ENCODE measurements at regions not wholly inside any gene's neighbourhood (a gene's known extent, or its start where the extent isn't known, plus 50 kb on each side); places are given as distances from the start of the nearest gene placed in this dataset.

- H3K9ac ChIP-seq (ENCODE audit: insufficient read depth, low read length) = no peak overlapping the region
- peak in 1 of 2 donors; percentile 64 for DNase-seq (ENCODE audit: low read depth in 2 of 2)
Measured at GRCh38 chr13:69389899-69390298, 717.7 kb upstream of the ATXN8OS start.

DNA sequence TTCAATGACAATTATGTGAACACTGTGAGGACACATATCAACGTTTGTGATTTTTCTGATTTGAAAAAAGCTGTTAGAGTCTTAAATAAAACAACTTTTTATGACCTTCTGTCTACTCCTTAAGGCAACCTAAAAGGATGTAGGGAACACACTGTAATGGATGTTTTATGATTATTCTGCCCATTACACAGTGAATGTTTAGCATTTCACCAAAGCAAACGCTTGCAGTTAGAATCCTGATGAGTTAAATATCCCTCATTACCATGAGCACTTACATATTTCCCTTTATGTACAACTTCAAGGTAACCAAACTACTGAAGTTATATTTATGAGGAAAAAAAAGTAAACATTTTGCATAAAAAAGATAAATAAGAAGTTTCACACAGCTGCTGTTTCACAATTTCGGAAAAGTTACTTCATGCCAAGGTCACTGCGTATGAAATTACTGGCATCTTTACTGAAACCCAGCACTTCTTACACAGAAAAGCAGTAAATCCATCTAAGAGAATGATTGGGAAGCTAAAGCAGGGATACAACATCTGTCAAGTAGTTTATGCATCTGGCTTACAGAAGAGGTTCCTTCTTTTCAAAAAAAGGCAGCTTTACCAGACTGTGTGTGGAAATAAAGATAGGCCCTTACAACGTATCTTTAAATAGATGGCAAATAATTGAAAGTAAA lies 733.7 kb upstream of the ATXN8OS start:
- Histone ChIP-seq H3K79me2 (ENCODE audit: control insufficient read depth, insufficient read depth, low read length) (no peaks in the 10 kb centered on the region), H3K27ac (ENCODE audit: insufficient read depth, low read length) (no peak overlapping the region), H2AFZ (ENCODE audit: low read length) (no peak overlapping the region), H3K9ac (ENCODE audit: insufficient read depth, low read length) (no peak overlapping the region), H3K27me3 (ENCODE audit: control insufficient read depth, insufficient read depth, low read length) (no peaks in the 10 kb centered on the region), H3K4me1 (ENCODE audit: control insufficient read depth, extremely low read depth, insufficient read depth, low read length) (no peaks in the 10 kb centered on the region), H3K4me3 (replicated peaks in 1 of 4; ENCODE audit: control extremely low read depth in 1 of 4, insufficient read depth in 1 of 4, low read depth in 3 of 4, low read length in 4 of 4) (no peak overlapping the region), H3K4me2 (ENCODE audit: extremely low read depth, insufficient read depth, low read length) (no peak overlapping the region), H3K36me3 (ENCODE audit: control insufficient read depth, insufficient read depth, low read length) (no peaks in the 10 kb centered on the region), H4K20me1 (ENCODE audit: control insufficient read depth, extremely low read depth, insufficient read depth, low read length) (no peaks in the 10 kb centered on the region), H3K9me3 (ENCODE audit: control insufficient read depth, insufficient read depth, low read depth, low read length) (no peaks in the 10 kb centered on the region)
- no peak for TF ChIP-seq EZH2 (IDR thresholded peaks at IDR 0.05; ENCODE audit: low read length, missing control alignments)
- TF ChIP-seq, protein P1, sequence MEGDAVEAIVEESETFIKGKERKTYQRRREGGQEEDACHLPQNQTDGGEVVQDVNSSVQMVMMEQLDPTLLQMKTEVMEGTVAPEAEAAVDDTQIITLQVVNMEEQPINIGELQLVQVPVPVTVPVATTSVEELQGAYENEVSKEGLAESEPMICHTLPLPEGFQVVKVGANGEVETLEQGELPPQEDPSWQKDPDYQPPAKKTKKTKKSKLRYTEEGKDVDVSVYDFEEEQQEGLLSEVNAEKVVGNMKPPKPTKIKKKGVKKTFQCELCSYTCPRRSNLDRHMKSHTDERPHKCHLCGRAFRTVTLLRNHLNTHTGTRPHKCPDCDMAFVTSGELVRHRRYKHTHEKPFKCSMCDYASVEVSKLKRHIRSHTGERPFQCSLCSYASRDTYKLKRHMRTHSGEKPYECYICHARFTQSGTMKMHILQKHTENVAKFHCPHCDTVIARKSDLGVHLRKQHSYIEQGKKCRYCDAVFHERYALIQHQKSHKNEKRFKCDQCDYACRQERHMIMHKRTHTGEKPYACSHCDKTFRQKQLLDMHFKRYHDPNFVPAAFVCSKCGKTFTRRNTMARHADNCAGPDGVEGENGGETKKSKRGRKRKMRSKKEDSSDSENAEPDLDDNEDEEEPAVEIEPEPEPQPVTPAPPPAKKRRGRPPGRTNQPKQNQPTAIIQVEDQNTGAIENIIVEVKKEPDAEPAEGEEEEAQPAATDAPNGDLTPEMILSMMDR (conservative IDR thresholded peaks at IDR 0.05 in 1 of 2, IDR thresholded peaks at IDR 0.05 in 1 of 2; ENCODE audit: low read depth in 1 of 2, low read length in 2 of 2) = no peak
- peak in 1 of 2 donors; percentile 39 for DNase-seq (ENCODE audit: low read depth in 2 of 2)

More at GRCh38 chr13:69389899-69390298, 717.7 kb upstream of the ATXN8OS start:
- H3K36me3 ChIP-seq (ENCODE audit: control insufficient read depth, insufficient read depth, low read length) = no peaks in the 10 kb centered on the region
- no peaks in the 10 kb centered on the region for H3K4me1 ChIP-seq (ENCODE audit: control insufficient read depth, extremely low read depth, insufficient read depth, low read length)
- H3K79me2 ChIP-seq (ENCODE audit: control insufficient read depth, insufficient read depth, low read length) = no peaks in the 10 kb centered on the region
- H3K9me3 ChIP-seq (ENCODE audit: control insufficient read depth, insufficient read depth, low read depth, low read length) = no peaks in the 10 kb centered on the region
- H3K27me3 ChIP-seq (ENCODE audit: control insufficient read depth, insufficient read depth, low read length) = no peaks in the 10 kb centered on the region
- H4K20me1 ChIP-seq (ENCODE audit: control insufficient read depth, extremely low read depth, insufficient read depth, low read length) = no peaks in the 10 kb centered on the region
- H3K27ac ChIP-seq (ENCODE audit: insufficient read depth, low read length) = no peak overlapping the region
- H3K4me3 ChIP-seq (replicated peaks in 1 of 4; ENCODE audit: control extremely low read depth in 1 of 4, insufficient read depth in 1 of 4, low read depth in 3 of 4, low read length in 4 of 4) = no peak overlapping the region
- no peak overlapping the region for H3K4me2 ChIP-seq (ENCODE audit: extremely low read depth, insufficient read depth, low read length)
- TF ChIP-seq EZH2 (IDR thresholded peaks at IDR 0.05; ENCODE audit: low read length, missing control alignments) = no peak
- H2AFZ ChIP-seq (ENCODE audit: low read length) = no peak overlapping the region

GRCh38 chr13:69363360-69363759 lies 744.3 kb upstream of the ATXN8OS start:
- Histone ChIP-seq H4K20me1 (ENCODE audit: control insufficient read depth, extremely low read depth, insufficient read depth, low read length) (no peaks in the 10 kb centered on the region), H3K9ac (ENCODE audit: insufficient read depth, low read length) (no peak overlapping the region), H3K79me2 (ENCODE audit: control insufficient read depth, insufficient read depth, low read length) (no peaks in the 10 kb centered on the region), H2AFZ (ENCODE audit: low read length) (no peak overlapping the region), H3K4me1 (ENCODE audit: control insufficient read depth, extremely low read depth, insufficient read depth, low read length) (no peaks in the 10 kb centered on the region), H3K27ac (ENCODE audit: insufficient read depth, low read length) (no peak overlapping the region), H3K9me3 (ENCODE audit: control insufficient read depth, insufficient read depth, low read depth, low read length) (no peaks in the 10 kb centered on the region), H3K36me3 (ENCODE audit: control insufficient read depth, insufficient read depth, low read length) (no peaks in the 10 kb centered on the region), H3K4me3 (replicated peaks in 1 of 4; ENCODE audit: control extremely low read depth in 1 of 4, insufficient read depth in 1 of 4, low read depth in 3 of 4, low read length in 4 of 4) (no peak overlapping the region), H3K27me3 (ENCODE audit: control insufficient read depth, insufficient read depth, low read length) (no peaks in the 10 kb centered on the region), H3K4me2 (ENCODE audit: extremely low read depth, insufficient read depth, low read length) (no peak overlapping the region)
- no peak for DNase-seq (ENCODE audit: low read depth in 2 of 2)
- TF ChIP-seq, protein P1 (conservative IDR thresholded peaks at IDR 0.05 in 1 of 2, IDR thresholded peaks at IDR 0.05 in 1 of 2; ENCODE audit: low read depth in 1 of 2, low read length in 2 of 2) = no peak
- TF ChIP-seq EZH2 (IDR thresholded peaks at IDR 0.05; ENCODE audit: low read length, missing control alignments) = no peak

All from fibroblast of lung (primary cell).